ENCODE measurements at regions not wholly inside any gene's neighbourhood (a gene's known extent, or its start where the extent isn't known, plus 50 kb on each side); places are given as distances from the start of the nearest gene placed in this dataset.
"Not testable (repeated sequence)": the region's sequence is repeated elsewhere in the genome, so short reads cannot be mapped to it uniquely, and the experiment has no call there.

GRCh38 chr17:71792966-71793365 is 327.9 kb upstream of the SOX9 start:
- POLR2A ChIA-PET, result no interaction called here
- CTCF ChIA-PET, result no interaction called here
- no peak overlapping the region for H3K4me3 Mint-ChIP-seq

GRCh38 chr17:71793518-71793917 is 327.3 kb upstream of the SOX9 start:
- Histone ChIP-seq H3K27ac (ENCODE audit: low read depth, low read length) (no peak overlapping the region), H3K27me3 (ENCODE audit: insufficient read depth, low read length, poor library complexity, severe bottlenecking) (no peaks in the 10 kb centered on the region), H3K36me3 (ENCODE audit: insufficient read depth, low read length) (no peaks in the 10 kb centered on the region), H3K4me1 (ENCODE audit: insufficient read depth, low read length) (no peaks in the 10 kb centered on the region), H3K4me3 (ENCODE audit: low read length) (no peak overlapping the region), H3K9me3 (ENCODE audit: low read length) (no peaks in the 10 kb centered on the region)
- H3K4me3 Mint-ChIP-seq, result no peak overlapping the region
- DNase-seq, result no peak
- H3K9me3 Mint-ChIP-seq, result peaks cover 2 to 5% (median 3%) of the 10 kb centered on the region in 5 donors
- ChIA-PET POLR2A (no interaction called here), CTCF (no interaction called here)
- no peak overlapping the region for H3K27ac Mint-ChIP-seq
- H3K36me3 Mint-ChIP-seq, result no peaks in the 10 kb centered on the region
- peaks cover 0 to 1% of the 10 kb centered on the region in 2 donors for H3K27me3 Mint-ChIP-seq
- no peaks in the 10 kb centered on the region for H3K4me1 Mint-ChIP-seq

More at GRCh38 chr17:71792966-71793365, 327.9 kb upstream of the SOX9 start:
- Mint-ChIP-seq H3K36me3 (no peaks in the 10 kb centered on the region), H3K27ac (no peak overlapping the region), H3K4me1 (no peaks in the 10 kb centered on the region), H3K27me3 (peaks cover 0 to 1% of the 10 kb centered on the region in 2 donors), H3K9me3 (peaks cover 2 to 9% (median 3%) of the 10 kb centered on the region in 5 donors)
- no peaks in the 10 kb centered on the region for H3K27me3 ChIP-seq (ENCODE audit: insufficient read depth, low read length, poor library complexity, severe bottlenecking)
- no peak for DNase-seq
- no peaks in the 10 kb centered on the region for H3K36me3 ChIP-seq (ENCODE audit: insufficient read depth, low read length)
- H3K27ac ChIP-seq (ENCODE audit: low read depth, low read length), result no peak overlapping the region
- no peak overlapping the region for H3K4me3 ChIP-seq (ENCODE audit: low read length)
- H3K9me3 ChIP-seq (ENCODE audit: low read length), result no peaks in the 10 kb centered on the region
- no peaks in the 10 kb centered on the region for H3K4me1 ChIP-seq (ENCODE audit: insufficient read depth, low read length)

- Histone ChIP-seq H3K27me3 (ENCODE audit: insufficient read depth, low read length, poor library complexity, severe bottlenecking) (no peaks in the 10 kb centered on the region), H3K4me3 (ENCODE audit: low read length) (no peak overlapping the region), H3K27ac (ENCODE audit: low read depth, low read length) (no peak overlapping the region), H3K36me3 (ENCODE audit: insufficient read depth, low read length) (no peaks in the 10 kb centered on the region), H3K4me1 (ENCODE audit: insufficient read depth, low read length) (no peaks in the 10 kb centered on the region), H3K9me3 (ENCODE audit: low read length) (no peaks in the 10 kb centered on the region)
- Mint-ChIP-seq H3K4me1 (no peaks in the 10 kb centered on the region), H3K27ac (no peak overlapping the region), H3K36me3 (no peaks in the 10 kb centered on the region), H3K27me3 (peaks cover 0 to 1% of the 10 kb centered on the region in 2 donors), H3K4me3 (no peak overlapping the region), H3K9me3 (peaks cover 0 to 5% (median 3%) of the 10 kb centered on the region in 5 donors)
- ChIA-PET CTCF (no interaction called here), POLR2A (no interaction called here)
- no peak for DNase-seq
Observed at GRCh38 chr17:71798701-71799100, 322.1 kb upstream of the SOX9 start.

- ChIA-PET POLR2A (no interaction called here), CTCF (no interaction called here)
Observed at GRCh38 chr17:71799657-71800056, 321.2 kb upstream of the SOX9 start.

GRCh38 chr17:71801301-71801700 is 319.5 kb upstream of the SOX9 start:
- CTCF ChIA-PET, result no interaction called here
- H3K36me3 Mint-ChIP-seq, result no peaks in the 10 kb centered on the region
- Histone ChIP-seq H3K9me3 (ENCODE audit: low read length) (no peaks in the 10 kb centered on the region), H3K4me1 (ENCODE audit: insufficient read depth, low read length) (no peaks in the 10 kb centered on the region), H3K27ac (ENCODE audit: low read depth, low read length) (no peak overlapping the region), H3K4me3 (ENCODE audit: low read length) (no peak overlapping the region), H3K27me3 (ENCODE audit: insufficient read depth, low read length, poor library complexity, severe bottlenecking) (no peaks in the 10 kb centered on the region), H3K36me3 (ENCODE audit: insufficient read depth, low read length) (no peaks in the 10 kb centered on the region)
- no peak overlapping the region for H3K27ac Mint-ChIP-seq
- DNase-seq, result no peak
- peaks cover 0 to 1% of the 10 kb centered on the region in 2 donors for H3K27me3 Mint-ChIP-seq
- POLR2A ChIA-PET, result no interaction called here
- peaks cover 0 to 6% (median 2%) of the 10 kb centered on the region in 5 donors for H3K9me3 Mint-ChIP-seq
- H3K4me1 Mint-ChIP-seq, result no peaks in the 10 kb centered on the region
- no peak overlapping the region for H3K4me3 Mint-ChIP-seq

More at GRCh38 chr17:71799657-71800056, 321.2 kb upstream of the SOX9 start:
- H3K27ac ChIP-seq (ENCODE audit: low read depth, low read length), result no peak overlapping the region
- Mint-ChIP-seq H3K36me3 (no peaks in the 10 kb centered on the region), H3K9me3 (peaks cover 0 to 5% (median 3%) of the 10 kb centered on the region in 5 donors), H3K27ac (no peak overlapping the region), H3K27me3 (peaks cover 0 to 1% of the 10 kb centered on the region in 2 donors), H3K4me3 (no peak overlapping the region), H3K4me1 (no peaks in the 10 kb centered on the region)
- H3K4me1 ChIP-seq (ENCODE audit: insufficient read depth, low read length), result no peaks in the 10 kb centered on the region
- H3K36me3 ChIP-seq (ENCODE audit: insufficient read depth, low read length), result no peaks in the 10 kb centered on the region
- no peak for DNase-seq
- H3K9me3 ChIP-seq (ENCODE audit: low read length), result no peaks in the 10 kb centered on the region
- H3K4me3 ChIP-seq (ENCODE audit: low read length), result no peak overlapping the region
- no peaks in the 10 kb centered on the region for H3K27me3 ChIP-seq (ENCODE audit: insufficient read depth, low read length, poor library complexity, severe bottlenecking)

- no peak overlapping the region for H3K27ac ChIP-seq (ENCODE audit: low read depth, low read length)
- no peak for DNase-seq
- H3K9me3 ChIP-seq (ENCODE audit: low read length), result no peaks in the 10 kb centered on the region
- peaks cover 0 to 1% of the 10 kb centered on the region in 2 donors for H3K27me3 Mint-ChIP-seq
- CTCF ChIA-PET, result no interaction called here
- no peak overlapping the region for H3K4me3 Mint-ChIP-seq
- peaks cover 0 to 5% (median 2%) of the 10 kb centered on the region in 5 donors for H3K9me3 Mint-ChIP-seq
- POLR2A ChIA-PET, result no interaction called here
- H3K27ac Mint-ChIP-seq, result no peak overlapping the region
- no peaks in the 10 kb centered on the region for H3K4me1 Mint-ChIP-seq
- H3K27me3 ChIP-seq (ENCODE audit: insufficient read depth, low read length, poor library complexity, severe bottlenecking), result no peaks in the 10 kb centered on the region
- H3K36me3 Mint-ChIP-seq, result no peaks in the 10 kb centered on the region
- no peak overlapping the region for H3K4me3 ChIP-seq (ENCODE audit: low read length)
- H3K4me1 ChIP-seq (ENCODE audit: insufficient read depth, low read length), result no peaks in the 10 kb centered on the region
- H3K36me3 ChIP-seq (ENCODE audit: insufficient read depth, low read length), result no peaks in the 10 kb centered on the region
Observed at GRCh38 chr17:71802663-71803062, 318.2 kb upstream of the SOX9 start.

- Mint-ChIP-seq H3K27ac (no peak overlapping the region), H3K9me3 (peaks cover 0 to 7% (median 2%) of the 10 kb centered on the region in 5 donors), H3K27me3 (no peaks in the 10 kb centered on the region), H3K36me3 (no peaks in the 10 kb centered on the region), H3K4me1 (no peaks in the 10 kb centered on the region), H3K4me3 (no peak overlapping the region)
- H3K27me3 ChIP-seq (ENCODE audit: insufficient read depth, low read length, poor library complexity, severe bottlenecking), result no peaks in the 10 kb centered on the region
- DNase-seq, result no peak
- H3K36me3 ChIP-seq (ENCODE audit: insufficient read depth, low read length), result no peaks in the 10 kb centered on the region
- ChIA-PET POLR2A (no interaction called here), CTCF (no interaction called here)
- no peak overlapping the region for H3K4me3 ChIP-seq (ENCODE audit: low read length)
- no peak overlapping the region for H3K27ac ChIP-seq (ENCODE audit: low read depth, low read length)
- no peaks in the 10 kb centered on the region for H3K4me1 ChIP-seq (ENCODE audit: insufficient read depth, low read length)
- no peaks in the 10 kb centered on the region for H3K9me3 ChIP-seq (ENCODE audit: low read length)
Observed at GRCh38 chr17:71803656-71804284, 317.1 kb upstream of the SOX9 start.

GRCh38 chr17:71809537-71809936 is 311.3 kb upstream of the SOX9 start:
- Mint-ChIP-seq H3K4me1 (no peaks in the 10 kb centered on the region), H3K9me3 (peaks cover 2 to 18% (median 10%) of the 10 kb centered on the region in 5 donors), H3K4me3 (no peak overlapping the region), H3K36me3 (no peaks in the 10 kb centered on the region), H3K27ac (no peak overlapping the region), H3K27me3 (no peaks in the 10 kb centered on the region)
- ChIA-PET CTCF (no interaction called here), POLR2A (no interaction called here)
- Histone ChIP-seq H3K36me3 (ENCODE audit: insufficient read depth, low read length) (no peaks in the 10 kb centered on the region), H3K4me3 (ENCODE audit: low read length) (no peak overlapping the region), H3K27ac (ENCODE audit: low read depth, low read length) (no peak overlapping the region), H3K4me1 (ENCODE audit: insufficient read depth, low read length) (no peaks in the 10 kb centered on the region), H3K27me3 (ENCODE audit: insufficient read depth, low read length, poor library complexity, severe bottlenecking) (no peaks in the 10 kb centered on the region), H3K9me3 (ENCODE audit: low read length) (no peaks in the 10 kb centered on the region)
- no peak for DNase-seq

- DNase-seq; H3K27me3 ChIP-seq (ENCODE audit: insufficient read depth, low read length, poor library complexity, severe bottlenecking); H3K4me1 ChIP-seq (ENCODE audit: insufficient read depth, low read length); H3K36me3 ChIP-seq (ENCODE audit: insufficient read depth, low read length); H3K27ac ChIP-seq (ENCODE audit: low read depth, low read length); H3K9me3 ChIP-seq (ENCODE audit: low read length); H3K27ac Mint-ChIP-seq; H3K4me3 Mint-ChIP-seq; H3K36me3 Mint-ChIP-seq; POLR2A ChIA-PET; H3K4me1 Mint-ChIP-seq; H3K27me3 Mint-ChIP-seq; CTCF ChIA-PET; H3K4me3 ChIP-seq (ENCODE audit: low read length): not testable (repeated sequence)
- peaks cover 2 to 30% (median 10%) of the 10 kb centered on the region in 5 donors for H3K9me3 Mint-ChIP-seq
Observed at GRCh38 chr17:71813861-71814260, 307.0 kb upstream of the SOX9 start.

Measured in CD8-positive, alpha-beta memory T cell (primary cell).